Esophagus muscularis mucosa (tissue), 3 donors: ENCODE measurements at regions not wholly inside any gene's neighbourhood (a gene's known extent, or its start where the extent isn't known, plus 50 kb on each side); places are given as distances from the start of the nearest gene placed in this dataset.

ENCODE experiments used
- POLR2A ChIP-seq: fragments of 450-650 bp; IDR thresholded peaks from one replicate; pipeline ENCODE4 v1.6.1; 2017; ENCODE audit warnings: antibody characterized with exemption, moderate library complexity, mild to moderate bottlenecking, low read depth
- POLR2AphosphoS5 ChIP-seq, 2 donors: sonication (generic); formaldehyde crosslinking; IDR thresholded peaks; one replicate each; pipeline ENCODE4 v1.6.1; 2017; ENCODE audit warnings: antibody characterized with exemption in 2 of 2
- TF ChIP-seq, protein P1 (sequence below), 3 experiments: fragments of 200-600 bp in 2 of 3; fragments of 450-650 bp in 1 of 3; sonication (generic) in 2 of 3; IDR thresholded peaks; one replicate each; pipeline ENCODE4 v1.5.1; 2017 to 2019; ENCODE audit warnings: antibody characterized with exemption in 3 of 3, mild to moderate bottlenecking in 2 of 3, moderate library complexity in 1 of 3

DNA sequence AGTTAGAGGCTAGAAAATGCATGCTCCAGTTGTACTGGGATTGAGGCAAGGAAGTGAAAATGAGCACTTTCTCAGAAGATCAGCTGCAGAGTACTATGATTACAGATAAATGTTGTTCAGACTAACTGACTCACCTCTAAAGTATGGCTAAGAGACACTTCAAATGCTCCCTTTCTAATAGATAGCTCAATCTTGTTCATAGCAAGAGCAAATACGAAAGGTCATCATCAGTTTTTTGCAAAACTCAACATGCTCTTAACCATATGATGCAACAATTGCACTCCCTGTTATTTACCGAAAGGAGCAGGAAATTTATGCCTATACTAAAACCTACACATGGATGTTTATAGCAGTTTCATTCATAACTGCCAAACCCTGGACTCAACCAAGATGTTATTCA is 838.4 kb upstream of the INTU start:
- TF ChIP-seq POLR2A (no peak), POLR2AphosphoS5 (IDR thresholded peaks at IDR 0.05) (no peak)
- TF ChIP-seq, protein P1, sequence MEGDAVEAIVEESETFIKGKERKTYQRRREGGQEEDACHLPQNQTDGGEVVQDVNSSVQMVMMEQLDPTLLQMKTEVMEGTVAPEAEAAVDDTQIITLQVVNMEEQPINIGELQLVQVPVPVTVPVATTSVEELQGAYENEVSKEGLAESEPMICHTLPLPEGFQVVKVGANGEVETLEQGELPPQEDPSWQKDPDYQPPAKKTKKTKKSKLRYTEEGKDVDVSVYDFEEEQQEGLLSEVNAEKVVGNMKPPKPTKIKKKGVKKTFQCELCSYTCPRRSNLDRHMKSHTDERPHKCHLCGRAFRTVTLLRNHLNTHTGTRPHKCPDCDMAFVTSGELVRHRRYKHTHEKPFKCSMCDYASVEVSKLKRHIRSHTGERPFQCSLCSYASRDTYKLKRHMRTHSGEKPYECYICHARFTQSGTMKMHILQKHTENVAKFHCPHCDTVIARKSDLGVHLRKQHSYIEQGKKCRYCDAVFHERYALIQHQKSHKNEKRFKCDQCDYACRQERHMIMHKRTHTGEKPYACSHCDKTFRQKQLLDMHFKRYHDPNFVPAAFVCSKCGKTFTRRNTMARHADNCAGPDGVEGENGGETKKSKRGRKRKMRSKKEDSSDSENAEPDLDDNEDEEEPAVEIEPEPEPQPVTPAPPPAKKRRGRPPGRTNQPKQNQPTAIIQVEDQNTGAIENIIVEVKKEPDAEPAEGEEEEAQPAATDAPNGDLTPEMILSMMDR (IDR thresholded peaks at IDR 0.05), result no peak
